HG03521 (cell line): ENCODE measurements at regions not wholly inside any gene's neighbourhood (a gene's known extent, or its start where the extent isn't known, plus 50 kb on each side); places are given as distances from the start of the nearest gene placed in this dataset.

Experiments
- ATAC-seq: cut with Tn5 transposase; IDR thresholded peaks from one replicate; pipeline ENCODE4 v1.9.1; 2021; ENCODE audit warnings: mild to moderate bottlenecking, moderate library complexity; ENCODE audit not compliant: unreplicated experiment

DNA sequence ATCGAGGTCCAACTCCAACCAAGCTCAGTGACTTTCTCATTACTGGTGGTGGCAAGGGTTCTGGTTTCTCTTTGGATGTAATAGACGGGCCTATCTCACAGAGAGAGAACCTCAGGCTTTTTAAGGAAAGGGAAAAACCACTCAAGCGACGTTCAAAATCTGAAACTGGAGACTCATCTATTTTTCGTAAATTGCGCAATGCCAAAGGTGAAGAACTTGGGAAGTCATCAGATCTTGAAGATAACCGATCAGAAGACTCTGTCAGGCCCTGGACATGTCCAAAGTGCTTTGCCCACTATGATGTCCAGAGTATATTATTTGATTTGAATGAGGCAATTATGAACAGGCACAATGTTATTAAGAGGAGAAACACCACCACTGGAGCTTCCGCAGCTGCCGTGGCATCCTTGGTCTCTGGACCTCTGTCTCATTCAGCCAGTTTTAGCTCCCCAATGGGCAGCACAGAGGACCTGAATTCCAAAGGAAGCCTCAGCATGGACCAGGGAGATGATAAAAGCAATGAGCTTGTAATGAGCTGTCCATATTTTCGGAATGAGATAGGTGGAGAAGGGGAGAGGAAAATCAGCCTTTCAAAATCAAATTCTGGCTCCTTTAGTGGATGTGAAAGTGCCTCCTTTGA, 343.5 kb upstream of the RGS6 start:
- ATAC-seq: no peak

DNA sequence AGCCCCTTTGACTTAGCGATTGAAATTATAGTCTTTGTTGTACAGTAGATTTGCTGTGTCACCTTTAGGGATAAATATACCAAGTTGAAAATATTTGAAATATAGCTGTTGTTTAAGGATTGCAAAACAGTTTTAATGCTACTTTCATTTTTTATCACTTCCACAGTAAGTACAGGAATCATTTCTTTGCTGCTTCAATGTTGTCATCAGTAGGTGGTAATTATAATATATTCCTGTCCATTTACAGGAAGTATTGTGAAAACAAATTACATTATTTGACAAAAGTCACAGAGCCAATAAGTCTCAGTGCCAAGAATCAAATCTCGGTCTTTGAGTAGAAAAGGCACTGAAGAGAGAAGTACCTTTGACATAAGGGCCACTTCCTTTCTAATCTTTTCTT, 342.6 kb upstream of the RGS6 start:
- no peak for ATAC-seq

DNA sequence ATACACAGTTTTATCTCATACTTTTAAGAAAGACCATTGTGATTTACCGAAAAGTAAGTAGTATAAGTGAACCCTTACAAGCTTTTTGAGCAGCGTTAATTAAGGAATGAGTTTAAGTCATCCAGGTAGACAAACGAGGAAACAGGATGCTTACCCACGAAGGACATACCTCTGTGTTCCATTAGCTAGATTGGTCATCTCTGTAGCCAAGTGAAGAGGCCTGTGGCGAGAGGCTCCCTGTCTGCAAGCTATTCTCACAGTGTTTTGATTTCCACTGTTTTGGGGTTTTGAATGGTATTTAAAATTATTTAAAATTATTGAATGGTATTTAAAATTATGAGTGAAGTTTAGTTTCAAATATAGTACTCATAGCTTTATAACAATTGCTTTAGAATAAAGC, 342.1 kb upstream of the RGS6 start:
- no peak for ATAC-seq

DNA sequence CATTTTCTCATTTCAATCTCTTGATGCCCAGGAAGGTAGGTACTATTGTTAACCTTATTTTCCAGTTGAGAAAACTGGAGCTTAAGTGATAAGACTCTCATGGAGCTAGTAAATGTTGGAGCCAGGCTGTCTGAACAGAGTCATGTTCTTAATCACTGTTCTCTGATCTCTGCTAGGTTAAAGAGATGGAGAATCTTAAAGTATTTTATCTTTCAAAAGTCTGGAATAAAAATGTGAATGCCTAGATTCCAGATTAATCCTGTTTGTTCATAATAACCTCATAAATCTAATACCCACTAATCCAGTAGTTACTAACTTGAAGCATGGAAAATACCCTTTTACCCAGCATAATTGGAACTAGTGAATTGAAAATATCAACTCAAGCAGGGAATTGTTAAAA, 341.0 kb upstream of the RGS6 start:
- ATAC-seq: no peak

DNA sequence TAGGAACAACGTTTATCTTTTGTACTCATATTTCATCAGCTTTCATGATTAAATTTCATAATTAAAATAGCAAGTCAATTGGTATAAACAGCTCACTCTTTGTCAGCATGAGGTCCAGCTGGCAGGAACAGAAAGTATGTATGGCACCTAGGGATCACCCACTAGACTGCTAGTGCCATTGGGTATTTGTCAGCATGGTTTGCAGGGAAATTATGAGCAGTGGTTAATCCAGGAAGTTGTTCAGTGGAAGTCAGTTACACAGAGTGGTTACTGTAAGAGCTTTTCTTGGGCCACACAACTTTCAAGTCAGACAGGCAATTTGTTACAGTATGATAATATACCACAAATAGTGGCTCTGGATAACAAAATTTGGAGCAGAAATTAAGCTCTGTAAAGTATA, 340.3 kb upstream of the RGS6 start:
- no peak for ATAC-seq

DNA sequence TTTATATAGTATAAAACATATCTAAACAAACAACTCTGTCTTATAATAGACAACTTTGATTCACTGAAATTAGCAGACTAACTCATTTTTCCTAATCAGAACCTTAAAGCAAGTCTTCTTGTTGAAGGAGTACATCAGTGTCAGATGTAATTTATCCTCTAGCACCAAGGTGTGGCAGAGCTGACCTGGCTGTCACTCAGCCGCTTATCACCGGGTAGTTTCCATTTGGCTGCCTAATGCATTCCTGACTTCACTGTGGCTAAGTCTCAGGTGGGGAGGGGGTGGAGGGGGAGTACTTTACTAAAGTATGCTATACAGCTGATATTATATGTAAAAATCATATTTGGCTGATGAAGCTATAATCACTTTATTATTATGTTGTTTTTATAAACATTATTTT, 339.9 kb upstream of the RGS6 start:
- ATAC-seq: no peak

DNA sequence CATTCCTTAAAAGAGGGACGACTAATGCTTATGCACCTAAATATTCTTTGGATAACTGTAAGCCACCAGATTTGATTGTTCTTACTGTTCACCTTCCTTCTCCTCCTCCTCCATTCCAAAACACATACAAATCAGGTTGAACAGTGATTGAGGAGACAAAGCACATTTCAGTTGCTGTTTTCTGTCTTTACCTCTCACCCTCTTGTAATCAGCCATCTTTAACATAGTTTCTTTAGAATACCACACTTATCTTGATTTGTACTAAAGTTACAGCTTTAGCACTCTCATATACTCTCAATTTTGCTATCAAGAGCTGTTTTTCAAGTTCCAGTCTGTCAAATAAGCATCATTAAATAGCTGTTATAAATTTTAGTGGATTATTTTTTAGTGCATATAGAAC, 338.3 kb upstream of the RGS6 start:
- no peak for ATAC-seq

DNA sequence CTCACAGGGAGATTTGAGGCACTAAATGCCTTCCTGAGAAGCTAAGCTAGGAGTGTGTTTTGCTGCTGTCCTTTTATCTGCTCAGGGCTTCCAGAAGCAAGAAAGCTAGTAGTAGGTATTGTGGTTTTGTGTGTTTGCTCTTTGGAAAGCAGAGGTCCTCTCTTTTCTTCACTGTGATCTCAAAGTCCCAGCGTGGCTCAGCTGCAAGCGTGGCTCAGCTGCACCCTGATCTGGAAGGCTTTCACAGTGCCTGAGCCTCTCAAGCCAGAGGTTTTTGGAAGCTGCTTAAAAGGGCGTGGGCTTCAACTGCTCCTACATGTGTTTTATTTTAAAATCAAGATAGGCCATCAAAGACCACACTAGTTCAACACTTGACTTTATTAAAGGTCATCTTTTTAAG, 337.4 kb upstream of the RGS6 start:
- ATAC-seq: no peak

DNA sequence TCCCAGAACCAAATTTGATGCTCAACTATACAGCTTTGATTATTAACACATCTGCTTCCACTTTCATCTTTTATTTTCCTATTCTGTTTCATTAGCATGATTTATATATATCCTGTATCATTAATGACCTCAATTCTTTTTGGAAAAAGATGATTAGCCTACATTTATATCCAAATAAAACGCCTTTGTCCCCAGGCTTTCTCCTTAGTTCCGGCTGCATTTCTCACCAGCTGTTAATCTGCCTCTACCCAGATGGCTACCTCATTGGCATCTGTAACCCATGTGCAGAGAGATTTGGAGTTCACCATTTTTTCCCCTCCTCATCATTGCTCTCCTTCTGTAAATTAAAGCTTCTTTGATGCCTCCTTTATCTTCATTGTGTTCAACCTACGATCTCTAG, 336.8 kb upstream of the RGS6 start:
- no peak for ATAC-seq

DNA sequence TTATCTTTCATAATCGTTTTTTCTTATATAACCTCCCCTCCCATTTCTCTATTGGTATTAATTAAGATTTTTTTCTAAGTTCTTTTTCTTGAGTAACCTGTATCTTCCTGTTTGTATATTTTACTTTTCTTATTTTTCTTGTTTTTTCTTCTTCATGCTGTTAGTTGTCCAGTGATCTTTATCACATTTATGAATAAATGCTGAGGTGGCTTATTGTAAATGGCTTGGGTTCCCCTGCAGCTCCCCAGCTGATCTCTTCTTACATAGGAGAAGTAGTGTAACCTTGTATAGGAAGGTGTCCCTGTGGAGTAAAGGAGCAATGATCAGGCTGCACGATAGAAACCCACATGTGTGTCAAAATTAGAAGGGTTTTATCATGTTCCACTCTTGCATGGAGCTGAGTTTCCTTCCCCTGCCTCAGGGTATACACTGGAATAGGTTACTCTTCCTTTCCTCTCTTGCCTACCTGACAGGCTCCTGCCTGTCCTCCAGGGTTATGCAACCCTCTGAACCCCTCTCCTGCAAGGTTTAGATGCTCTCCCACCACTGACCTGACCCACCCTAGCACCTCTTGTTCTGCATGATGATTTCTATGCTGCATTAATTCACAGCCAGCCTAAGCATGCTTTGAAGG, 334.8 kb upstream of the RGS6 start:
- ATAC-seq: peak; percentile 14

DNA sequence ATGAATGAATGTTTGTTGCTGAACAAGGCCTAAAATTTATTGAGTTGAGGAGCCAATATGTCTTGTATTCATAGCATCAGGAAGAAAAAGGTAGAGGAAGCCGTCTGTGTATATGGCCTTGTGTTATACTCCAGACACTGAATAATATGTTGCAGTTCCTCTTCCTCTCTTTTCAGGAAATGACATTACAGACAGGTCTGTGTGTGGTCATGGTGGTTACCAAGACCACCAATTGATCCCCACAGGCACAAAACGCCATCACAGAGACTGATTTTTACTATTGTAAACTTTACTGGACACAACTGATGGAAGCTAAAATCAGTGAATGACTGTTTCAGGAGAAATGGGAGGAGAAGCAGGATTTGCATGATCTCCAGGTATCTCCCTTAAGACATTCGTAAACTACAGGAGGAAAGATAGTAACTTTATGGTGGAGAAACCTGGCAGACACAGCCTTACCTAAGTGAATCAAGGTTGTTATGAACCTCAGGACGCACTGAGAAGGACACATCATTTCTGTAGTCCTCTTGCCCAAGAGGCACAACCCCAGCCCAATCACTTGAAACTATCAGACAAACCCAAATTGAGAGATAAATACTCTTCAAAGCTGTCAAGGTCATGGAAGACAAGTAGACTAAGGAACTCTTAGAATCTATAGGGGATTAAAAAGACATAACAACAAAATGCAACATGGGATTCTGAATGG, 334.1 kb upstream of the RGS6 start:
- peak; percentile 60 for ATAC-seq

DNA sequence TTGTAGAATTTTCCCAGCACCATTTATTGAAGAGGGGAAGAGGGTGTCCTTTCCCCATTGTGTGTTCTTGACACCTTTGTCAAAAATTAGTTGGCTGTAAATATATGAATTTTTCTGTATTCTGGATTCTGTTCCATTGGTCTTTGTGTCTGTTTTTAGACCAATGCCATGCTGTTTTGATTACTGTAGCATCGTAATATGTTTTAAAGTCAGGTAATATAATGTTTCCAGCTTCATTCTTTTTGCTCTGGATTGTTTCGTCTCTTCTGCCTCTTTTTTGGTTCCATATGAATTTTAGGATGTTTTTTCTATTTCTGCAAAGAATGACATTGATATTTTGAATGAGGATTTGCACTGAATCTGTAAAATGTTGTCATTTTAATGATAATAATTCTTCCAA, 331.9 kb upstream of the RGS6 start:
- ATAC-seq: no peak

DNA sequence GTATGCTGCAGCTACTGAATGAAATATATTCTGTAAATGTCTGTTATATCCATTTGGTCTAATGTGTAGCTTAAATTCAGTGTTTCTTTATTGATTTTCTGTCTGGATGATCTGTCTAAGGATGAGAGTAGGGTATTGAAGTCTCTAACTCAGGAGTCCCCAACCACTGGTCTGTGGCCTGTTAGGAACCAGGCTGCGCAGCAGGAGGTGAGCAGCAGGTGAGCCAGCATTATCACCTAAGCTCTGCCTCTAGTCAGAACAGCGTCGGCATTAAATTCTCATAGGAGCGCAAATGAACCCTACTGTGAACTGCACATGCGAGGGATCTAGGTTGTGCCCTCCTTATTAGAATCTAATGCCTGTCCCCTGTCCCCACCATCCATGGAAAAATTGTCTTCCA, 329.7 kb upstream of the RGS6 start:
- ATAC-seq: no peak

DNA sequence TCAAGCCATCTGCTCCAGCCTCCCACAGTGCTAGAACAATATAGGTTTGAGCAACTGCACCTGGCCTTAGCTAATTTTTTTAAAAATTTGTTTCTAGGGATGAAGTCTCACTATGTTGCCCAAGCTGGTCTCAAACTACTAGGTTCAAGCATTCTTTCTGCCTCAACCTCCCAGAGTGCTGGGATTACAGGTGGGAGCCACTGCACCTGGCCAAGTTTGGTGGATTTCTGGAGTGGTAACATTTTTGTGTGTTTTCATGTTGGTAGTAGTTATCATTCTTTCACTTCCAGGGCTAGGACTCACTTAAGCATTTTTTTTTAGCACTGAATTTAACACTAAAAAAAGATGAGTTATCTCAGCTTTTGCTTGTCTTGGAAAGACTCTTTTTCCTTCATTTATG, 328.0 kb upstream of the RGS6 start:
- ATAC-seq: no peak

DNA sequence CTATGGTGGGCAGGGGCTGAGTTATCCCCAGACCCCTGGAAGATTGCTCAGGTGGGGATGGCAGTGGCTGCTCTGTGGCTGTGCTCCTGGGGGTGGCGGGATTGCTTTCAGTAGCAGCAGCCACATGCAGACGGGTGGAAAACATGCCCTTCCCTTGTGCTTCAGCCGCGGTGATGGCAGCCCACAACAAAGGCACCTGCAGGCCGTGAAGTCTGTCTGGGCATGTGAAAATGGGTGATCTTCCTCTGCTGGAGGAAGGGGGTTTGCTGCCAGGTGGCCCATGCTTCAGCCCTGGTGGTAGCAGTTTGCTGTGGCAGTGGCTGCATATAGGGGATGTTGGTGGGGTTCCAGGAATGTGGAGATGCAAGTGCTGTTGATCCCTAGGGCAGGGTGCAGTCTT, 326.2 kb upstream of the RGS6 start:
- ATAC-seq: no peak

DNA sequence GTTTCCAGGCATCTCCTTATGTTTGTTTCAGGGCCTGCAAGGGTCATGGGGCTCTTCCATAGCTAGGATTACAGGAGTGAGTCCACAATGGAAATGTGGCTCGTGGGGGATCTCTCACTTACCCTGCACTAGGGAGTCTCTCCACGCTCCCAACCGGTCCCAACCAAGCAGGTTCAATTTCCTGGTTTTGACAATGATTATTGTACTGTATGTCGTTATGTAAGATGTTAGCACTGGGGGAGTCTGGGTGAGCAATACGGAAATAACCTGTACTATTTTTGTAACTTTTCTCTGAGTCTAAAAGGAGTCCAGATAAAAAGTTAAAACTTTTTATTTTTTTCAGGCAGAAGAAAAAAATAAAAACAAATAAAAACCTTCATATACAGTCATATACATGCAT, 325.7 kb upstream of the RGS6 start:
- ATAC-seq: no peak

DNA sequence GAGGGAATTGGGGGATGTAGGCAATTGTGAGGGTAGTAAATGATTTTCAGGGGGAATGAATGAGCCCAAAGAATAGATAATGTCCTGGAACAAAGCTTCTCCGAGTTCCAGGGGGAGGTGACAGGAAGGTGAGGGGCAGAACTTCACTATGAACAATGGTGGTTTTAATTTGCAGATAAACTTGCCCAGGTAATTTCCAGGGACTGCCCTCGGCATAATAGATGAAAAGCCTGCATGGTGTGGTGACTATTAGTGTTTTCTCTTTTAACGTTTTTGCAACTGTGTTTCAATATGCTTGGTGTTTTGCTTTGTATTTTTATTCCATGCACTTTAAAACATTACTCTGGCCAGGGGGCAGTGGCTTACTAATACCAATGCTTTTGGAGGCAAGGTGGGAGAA, 325.2 kb upstream of the RGS6 start:
- no peak for ATAC-seq

DNA sequence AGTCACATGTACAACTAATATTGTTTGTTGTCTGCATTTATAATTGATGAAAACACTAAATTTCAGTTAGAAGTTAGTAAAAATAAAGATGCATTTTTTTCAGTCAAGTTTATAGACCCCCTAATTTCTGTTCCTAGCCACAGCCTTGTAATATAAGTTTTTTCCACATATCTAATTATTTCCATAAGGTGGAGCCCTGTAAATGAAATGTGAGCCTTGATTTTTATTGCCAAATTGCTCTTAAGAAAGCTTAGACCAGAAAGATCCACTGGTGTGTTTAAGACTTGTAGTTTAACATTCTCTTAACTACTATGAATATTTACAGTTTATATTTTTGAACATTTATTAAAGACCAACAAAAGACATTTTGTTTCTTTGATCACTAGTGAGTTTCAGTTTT, 322.1 kb upstream of the RGS6 start:
- ATAC-seq: no peak

DNA sequence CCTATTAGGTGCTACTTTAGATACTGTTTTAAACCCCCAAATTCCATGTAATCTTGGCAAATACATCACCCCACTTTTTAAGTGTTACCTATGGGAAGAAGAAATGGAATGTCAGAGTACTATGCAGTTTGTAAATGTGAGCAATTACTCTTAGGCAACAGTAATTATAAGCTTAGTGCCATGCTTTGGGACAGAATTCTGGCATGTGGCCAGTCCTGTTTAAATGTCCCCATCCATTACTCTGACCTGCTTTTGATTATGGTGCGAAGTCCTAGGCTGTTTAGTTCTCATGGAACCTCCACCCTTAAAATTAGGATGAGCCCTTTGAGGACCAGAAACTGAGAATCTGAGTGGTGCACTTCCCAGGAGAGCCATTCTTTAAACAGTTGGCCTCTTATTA, 321.4 kb upstream of the RGS6 start:
- ATAC-seq: no peak

DNA sequence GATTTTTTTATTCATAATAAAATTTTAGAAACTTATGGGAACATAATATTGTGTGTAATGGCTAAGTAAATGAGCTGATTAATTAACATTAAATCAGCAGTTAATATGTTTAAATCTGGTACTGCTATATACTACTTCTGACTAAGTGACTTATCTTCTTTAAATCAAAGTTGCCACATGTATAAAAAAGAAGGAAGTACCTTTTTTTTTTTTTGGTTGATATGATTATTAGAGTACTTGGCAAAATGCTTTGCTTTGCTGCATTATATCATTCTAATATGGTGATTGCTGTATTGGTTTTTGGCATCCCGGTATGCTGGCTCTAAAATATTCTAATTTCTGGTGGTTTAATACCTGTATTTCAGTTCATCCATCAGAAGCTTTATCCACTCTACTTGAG, 319.1 kb upstream of the RGS6 start:
- ATAC-seq: no peak

DNA sequence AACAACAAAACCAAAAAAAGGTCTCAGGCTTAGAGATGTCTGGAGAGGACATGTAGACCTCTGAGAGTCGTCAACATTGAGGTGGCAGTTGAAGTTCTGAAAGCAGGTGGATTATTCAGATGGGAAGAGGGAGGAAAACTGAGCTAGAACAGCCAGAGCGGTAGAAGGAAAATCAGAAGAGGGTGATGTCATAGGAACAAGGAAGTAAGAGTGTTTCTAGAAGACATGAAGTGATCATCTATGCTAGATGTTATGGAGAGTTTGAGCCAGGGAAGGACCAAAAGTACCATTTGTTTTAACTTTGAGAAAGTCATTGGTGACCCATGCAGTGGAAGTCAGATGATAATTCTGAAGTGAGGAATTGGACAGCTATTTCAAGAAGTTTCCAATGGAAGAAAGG, 316.2 kb upstream of the RGS6 start:
- ATAC-seq: no peak

DNA sequence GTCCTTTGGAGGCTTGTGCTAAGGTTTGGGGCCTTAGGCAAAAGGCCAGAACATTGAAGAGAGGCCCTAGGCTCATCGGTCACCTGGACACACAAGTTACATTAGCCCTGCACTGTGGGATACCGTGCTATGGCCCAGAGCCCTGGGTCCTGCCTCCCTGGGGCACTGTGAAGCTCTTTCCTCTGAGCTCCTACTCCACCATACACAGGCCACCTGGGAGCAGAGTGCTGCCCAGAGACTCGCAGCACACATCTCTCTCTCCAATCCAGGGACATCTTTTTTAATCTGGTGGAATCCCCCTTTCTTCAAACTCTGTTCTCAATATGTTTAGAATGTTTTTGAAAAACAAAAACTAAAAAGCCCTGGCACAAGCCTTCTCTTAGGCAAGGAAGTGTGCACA, 314.2 kb upstream of the RGS6 start:
- ATAC-seq: no peak

DNA sequence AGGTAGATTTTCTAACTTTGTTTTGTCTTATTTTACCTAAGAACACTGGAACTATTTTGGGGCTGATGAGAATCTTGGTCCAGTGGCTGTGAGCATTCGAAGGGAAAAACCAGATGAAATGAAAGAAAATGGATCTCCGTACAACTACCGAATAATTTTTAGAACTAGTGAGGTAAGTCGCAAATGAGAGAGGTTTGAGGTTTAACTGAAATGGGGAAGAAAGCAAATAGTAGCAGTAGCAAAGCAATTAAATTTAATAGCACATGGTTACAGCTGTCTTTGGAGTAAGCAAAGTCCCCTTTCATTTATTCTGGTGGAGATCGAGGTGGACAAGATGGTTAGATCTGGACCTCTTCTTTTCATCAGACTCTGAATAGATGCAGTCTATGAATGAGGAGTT, 313.5 kb upstream of the RGS6 start:
- no peak for ATAC-seq
